ENCODE measurements at regions not wholly inside any gene's neighbourhood (a gene's known extent, or its start where the extent isn't known, plus 50 kb on each side); places are given as distances from the start of the nearest gene placed in this dataset.

DNA sequence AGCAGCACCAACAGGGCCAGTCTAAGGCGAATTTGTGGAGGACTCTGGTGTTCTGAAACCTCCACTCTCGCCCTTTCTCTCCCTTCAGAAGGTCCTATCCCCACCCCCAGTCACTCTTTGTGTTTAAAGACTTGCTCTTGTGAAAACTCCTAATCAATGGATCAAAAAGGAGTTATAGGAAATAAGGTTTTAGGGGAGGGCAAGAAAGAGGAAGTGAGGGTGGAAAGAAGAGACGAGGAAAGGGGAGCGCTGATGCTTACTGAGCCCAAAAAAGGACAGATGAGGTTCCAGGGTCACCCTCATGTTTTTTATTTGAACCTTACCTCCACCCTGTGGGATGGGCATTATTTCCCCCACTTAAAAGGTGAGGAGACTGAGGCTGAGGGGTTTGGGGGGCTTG is 70.0 kb upstream of the SLC6A11 start:
- Histone ChIP-seq H3K4me3 (no peak overlapping the region), H3K27ac (no peak overlapping the region), H3K9me3 (no peaks in the 10 kb centered on the region), H3K36me3 (no peaks in the 10 kb centered on the region), H3K27me3 (no peaks in the 10 kb centered on the region), H3K4me1 (no peaks in the 10 kb centered on the region)
- intact Hi-C loops (cut with DNase I; ENCODE audit: low total_unique reads), result loop anchor here (10.0 kb wide), 1 partner anchor 401 kb away; no protein-coding TSS in a partner anchor
- TF ChIP-seq CTCF (IDR thresholded peaks at IDR 0.05) (no peak), POLR2A (IDR thresholded peaks at IDR 0.05) (no peak)
- DNase-seq, result no peak

DNA sequence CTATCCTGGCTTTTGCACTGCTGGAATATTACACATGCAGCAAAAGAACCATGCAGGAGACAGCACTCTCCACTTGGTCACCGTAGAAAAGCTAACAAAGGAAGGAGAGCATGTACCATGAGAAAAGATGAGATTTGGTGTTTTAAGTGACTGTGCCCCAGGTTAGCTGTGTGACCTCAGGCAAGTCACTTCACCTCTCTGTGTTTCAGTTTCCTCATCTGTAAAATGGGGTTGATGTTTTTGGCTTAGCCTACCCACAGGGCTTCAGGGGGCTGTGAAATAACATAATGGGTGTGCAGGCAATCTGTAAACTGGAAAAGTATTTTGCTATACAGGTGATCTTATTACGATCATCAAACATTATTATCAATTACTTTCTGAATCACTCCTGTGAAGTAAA is 69.3 kb upstream of the SLC6A11 start:
- no peak for TF ChIP-seq POLR2A (IDR thresholded peaks at IDR 0.05)
- TF ChIP-seq CTCF (IDR thresholded peaks at IDR 0.05), result no peak
- no peaks in the 10 kb centered on the region for H3K36me3 ChIP-seq
- no peak overlapping the region for H3K4me3 ChIP-seq
- no peak for DNase-seq
- H3K4me1 ChIP-seq, result no peaks in the 10 kb centered on the region
- no peaks in the 10 kb centered on the region for H3K9me3 ChIP-seq
- no peaks in the 10 kb centered on the region for H3K27me3 ChIP-seq
- no peak overlapping the region for H3K27ac ChIP-seq
- intact Hi-C loops (cut with DNase I; ENCODE audit: low total_unique reads), result loop anchor here (10.0 kb wide), 1 partner anchor 402 kb away; no protein-coding TSS in a partner anchor

DNA sequence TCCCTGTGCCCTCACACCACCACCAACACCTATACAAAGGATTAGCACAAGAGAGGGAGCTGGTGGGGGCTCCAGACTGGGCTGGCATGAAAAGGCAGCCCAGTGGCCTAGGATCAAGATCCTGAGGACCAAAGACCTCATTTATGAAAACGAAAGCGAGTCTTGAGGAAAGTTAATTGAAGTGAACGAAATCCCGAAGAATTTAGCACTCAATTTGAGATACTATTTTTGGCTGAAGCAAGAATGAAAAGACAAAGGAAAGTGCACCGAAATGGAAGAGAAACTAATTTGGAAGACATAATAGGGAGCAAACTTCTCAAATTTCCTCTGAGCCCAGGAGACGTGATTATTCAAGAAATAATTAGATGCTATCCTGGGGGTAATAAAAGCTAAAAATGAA is 68.7 kb upstream of the SLC6A11 start:
- Histone ChIP-seq H3K27ac (no peak overlapping the region), H3K4me1 (no peaks in the 10 kb centered on the region), H3K36me3 (no peaks in the 10 kb centered on the region), H3K27me3 (no peaks in the 10 kb centered on the region), H3K4me3 (no peak overlapping the region), H3K9me3 (no peaks in the 10 kb centered on the region)
- DNase-seq, result no peak
- intact Hi-C loops (cut with DNase I; ENCODE audit: low total_unique reads), result loop anchor here (10.0 kb wide), 1 partner anchor 403 kb away; no protein-coding TSS in a partner anchor
- TF ChIP-seq POLR2A (IDR thresholded peaks at IDR 0.05) (no peak), CTCF (IDR thresholded peaks at IDR 0.05) (no peak)

DNA sequence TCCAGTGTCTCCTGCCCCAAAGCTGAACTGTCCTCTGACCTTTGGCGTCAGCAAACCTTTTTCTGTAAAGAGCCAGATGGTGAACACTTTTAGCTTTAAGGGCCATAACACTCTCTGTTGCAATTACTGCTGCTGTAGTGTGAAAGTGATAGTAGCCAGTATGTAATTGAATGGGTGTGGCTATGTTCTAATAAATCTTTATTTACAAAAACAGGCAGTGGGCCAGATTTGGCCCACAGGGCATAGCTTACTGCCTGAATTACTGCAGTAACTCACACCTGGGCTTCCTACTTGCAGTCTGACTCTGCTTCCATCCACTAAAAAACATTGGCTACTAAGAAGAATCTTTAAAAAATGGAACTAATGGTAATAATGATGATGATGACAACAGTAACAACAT is 68.0 kb upstream of the SLC6A11 start:
- TF ChIP-seq CTCF (IDR thresholded peaks at IDR 0.05), result no peak
- no peak for TF ChIP-seq POLR2A (IDR thresholded peaks at IDR 0.05)
- intact Hi-C loops (cut with DNase I; ENCODE audit: low total_unique reads), result loop anchor here (10.0 kb wide), 1 partner anchor 403 kb away; no protein-coding TSS in a partner anchor
- H3K36me3 ChIP-seq, result no peaks in the 10 kb centered on the region
- no peaks in the 10 kb centered on the region for H3K9me3 ChIP-seq
- H3K4me3 ChIP-seq, result no peak overlapping the region
- H3K27me3 ChIP-seq, result no peaks in the 10 kb centered on the region
- H3K4me1 ChIP-seq, result no peaks in the 10 kb centered on the region
- DNase-seq, result no peak
- no peak overlapping the region for H3K27ac ChIP-seq

- intact Hi-C loops (cut with DNase I; ENCODE audit: low total_unique reads), result no loop called here
- no peak for DNase-seq
- Histone ChIP-seq H3K4me1 (no peaks in the 10 kb centered on the region), H3K4me3 (no peak overlapping the region), H3K27ac (no peak overlapping the region), H3K9me3 (no peaks in the 10 kb centered on the region), H3K36me3 (no peaks in the 10 kb centered on the region), H3K27me3 (no peaks in the 10 kb centered on the region)
- TF ChIP-seq POLR2A (IDR thresholded peaks at IDR 0.05), result no peak
- no peak for TF ChIP-seq CTCF (IDR thresholded peaks at IDR 0.05)
Measured at GRCh38 chr3:10753964-10754363, 62.1 kb upstream of the SLC6A11 start.
